Breast epithelium (tissue), 3 donors: ENCODE measurements at regions not wholly inside any gene's neighbourhood (a gene's known extent, or its start where the extent isn't known, plus 50 kb on each side); places are given as distances from the start of the nearest gene placed in this dataset.

Experiments used
- CTCF ChIP-seq, 3 donors: fragments of 450-650 bp; IDR thresholded peaks; one replicate each; pipeline ENCODE4 v1.5.1; 2016 to 2017; ENCODE audit warnings: antibody characterized with exemption in 3 of 3, mild to moderate bottlenecking in 3 of 3, moderate library complexity in 3 of 3
- POLR2A ChIP-seq: fragments of 450-650 bp; IDR thresholded peaks from one replicate; pipeline ENCODE4 v1.6.1; 2016; ENCODE audit warnings: antibody characterized with exemption, mild to moderate bottlenecking, moderate library complexity
- POLR2AphosphoS5 ChIP-seq, 3 donors: sonication (generic); formaldehyde crosslinking; IDR thresholded peaks; one replicate each; pipeline ENCODE4 v1.6.1; 2017; ENCODE audit warnings: antibody characterized with exemption in 3 of 3

GRCh38 chr4:175307326-175307725 lies 389.2 kb downstream of the ADAM29 start:
- TF ChIP-seq CTCF (IDR thresholded peaks at IDR 0.05) = no peak
- no peak for TF ChIP-seq POLR2A
- no peak for TF ChIP-seq POLR2AphosphoS5 (IDR thresholded peaks at IDR 0.05)
